HepG2 (cell line): ENCODE measurements at regions not wholly inside any gene's neighbourhood (a gene's known extent, or its start where the extent isn't known, plus 50 kb on each side); places are given as distances from the start of the nearest gene placed in this dataset.

Experiments
- ATAC-seq: fragments of 200-7000 bp; cut with Tn5 transposase; 3 replicates; pipeline ENCODE4 v1.9.1; 2020; ENCODE audit warnings: mild to moderate bottlenecking, moderate library complexity
- BruUV-seq: library from RNA; stranded (reverse); fragments of 400-500 nt; replicated peaks from 2 replicates; lab custom pipeline; 2021; lab: Mats Ljungman, UMichigan
- CTCF ChIA-PET: fragments of 300-600 bp; formaldehyde crosslinking; extraction: SDS; loops from one replicate; lab custom pipeline; 2021; ENCODE audit warnings: low total read pairs, inconsistent platforms, low intra/inter-chr PET ratio; lab: Yijun Ruan, JAX
- POLR2A ChIA-PET: fragments of 350-600 bp; sonication (Branson Sonifier 250); formaldehyde crosslinking; loops from one replicate; lab custom pipeline; 2020; ENCODE audit warnings: antibody characterized with exemption, inconsistent platforms; lab: Yijun Ruan, JAX
- DNase-seq: peaks from one replicate; pipeline ENCODE4 v3.0.0-alpha.2; 2015; ENCODE audit warnings: low spot score
- FAIRE-seq: peaks from 3 replicates; lab custom pipeline; 2011; peaks lifted over from hg19 to GRCh38; lab: Jason Lieb, UNC
- H2AFZ ChIP-seq: one replicate; pipeline ENCODE4 v1.6.1; 2011; ENCODE audit warnings: low read length, inconsistent platforms
- H3K27ac ChIP-seq: fragments of 300-600 bp; 3 replicates; pipeline ENCODE4 v1.8.0; 2011; ENCODE audit warnings: mixed run types, mild to moderate bottlenecking, mixed read lengths, low read length, inconsistent platforms; ENCODE audit not compliant: insufficient read depth; ENCODE audit errors: extremely low read length
- H3K27me3 ChIP-seq, 2 experiments: fragments of 200-600 bp in 1 of 2; 2 replicates in 1 of 2; 3 replicates in 1 of 2; pipeline versions ENCODE4 v1.6.0 to v1.8.0; 2011; ENCODE audit warnings: low read length in 2 of 2, mild to moderate bottlenecking in 2 of 2, moderate library complexity in 2 of 2, inconsistent platforms in 1 of 2; ENCODE audit not compliant: insufficient read depth in 2 of 2, control insufficient read depth in 1 of 2
- H3K36me3 ChIP-seq, 2 experiments: fragments of 200-600 bp in 1 of 2; replicated peaks in 1 of 2; 2 replicates in 1 of 2; 3 replicates in 1 of 2; pipeline versions ENCODE4 v1.5.1 to v1.8.0; 2011; ENCODE audit warnings: low read length in 2 of 2, inconsistent platforms in 1 of 2; ENCODE audit not compliant: insufficient read depth in 2 of 2, control insufficient read depth in 1 of 2
- H3K4me1 ChIP-seq: 2 replicates; pipeline ENCODE4 v1.5.1; 2012; ENCODE audit warnings: low read length, inconsistent platforms; ENCODE audit not compliant: insufficient read depth
- H3K4me2 ChIP-seq: 2 replicates; pipeline ENCODE4 v1.6.0; 2011; ENCODE audit warnings: low read depth, low read length, inconsistent platforms
- H3K4me3 ChIP-seq, 3 experiments: fragments of 200-600 bp in 1 of 3; sonication (generic), shearing (Covaris generic) in 1 of 3; replicated peaks in 1 of 3; 2 replicates each; pipeline ENCODE4 v1.5.1; 2011 to 2016; ENCODE audit warnings: low read length in 3 of 3, inconsistent platforms in 2 of 3, low read depth in 2 of 3, mild to moderate bottlenecking in 2 of 3, control low read depth in 1 of 3, mixed read lengths in 1 of 3; ENCODE audit not compliant: insufficient read depth in 1 of 3
- H3K79me2 ChIP-seq: one replicate; pipeline ENCODE4 v1.6.1; 2011; ENCODE audit warnings: low read length, inconsistent platforms; ENCODE audit not compliant: insufficient read depth
- H3K9ac ChIP-seq: 2 replicates; pipeline ENCODE4 v1.6.0; 2011; ENCODE audit warnings: mild to moderate bottlenecking, low read depth, low read length, inconsistent platforms; ENCODE audit not compliant: insufficient read depth
- H3K9me3 ChIP-seq: 2 replicates; pipeline ENCODE4 v1.5.1; 2012; ENCODE audit warnings: mild to moderate bottlenecking, low read length
- H4K20me1 ChIP-seq: 2 replicates; pipeline ENCODE4 v1.6.0; 2011; ENCODE audit warnings: inconsistent platforms, mild to moderate bottlenecking, low read length, moderate library complexity; ENCODE audit not compliant: insufficient read depth
- KLF15 ChIP-seq: sonication (generic); formaldehyde crosslinking; IDR thresholded peaks from 2 replicates; pipeline ENCODE4 v1.8.1; 2023; ENCODE audit warnings: borderline replicate concordance, mild to moderate bottlenecking, inconsistent platforms, missing genetic modification reagents, mixed read lengths
- KMT2B ChIP-seq: IDR thresholded peaks from 2 replicates; pipeline ENCODE4 v1.6.1; 2016; ENCODE audit warnings: missing genetic modification reagents, missing compliant biosample characterization
- SCMH1 ChIP-seq: sonication (generic); formaldehyde crosslinking; IDR thresholded peaks from 2 replicates; pipeline ENCODE4 v1.9.0; 2021; ENCODE audit warnings: missing genetic modification reagents, mild to moderate bottlenecking, borderline replicate concordance
- TIGD3 ChIP-seq: sonication (generic); formaldehyde crosslinking; IDR thresholded peaks from 2 replicates; pipeline ENCODE4 v1.5.1; 2020; ENCODE audit warnings: mild to moderate bottlenecking, missing genetic modification reagents, borderline replicate concordance
- ZNF317 ChIP-seq: sonication (generic); formaldehyde crosslinking; IDR thresholded peaks from 2 replicates; pipeline ENCODE4 v1.5.0; 2020; ENCODE audit warnings: mild to moderate bottlenecking, missing genetic modification reagents
- ZNF33A ChIP-seq: sonication (generic); formaldehyde crosslinking; IDR thresholded peaks from 2 replicates; pipeline ENCODE4 v1.5.1; 2020; ENCODE audit warnings: missing genetic modification reagents, mild to moderate bottlenecking, moderate library complexity, borderline replicate concordance
- ZNF563 ChIP-seq: sonication (generic); formaldehyde crosslinking; IDR thresholded peaks from 2 replicates; pipeline ENCODE4 v1.8.0; 2022; ENCODE audit warnings: mild to moderate bottlenecking, moderate library complexity, missing genetic modification reagents
- ZNF598 ChIP-seq: sonication (generic); formaldehyde crosslinking; IDR thresholded peaks from 2 replicates; pipeline ENCODE4 v1.5.1; 2020; ENCODE audit warnings: mild to moderate bottlenecking, missing genetic modification reagents, borderline replicate concordance
- ZNF75D ChIP-seq: sonication (generic); formaldehyde crosslinking; IDR thresholded peaks from 2 replicates; pipeline ENCODE4 v1.8.1; 2023; ENCODE audit warnings: missing genetic modification reagents, mild to moderate bottlenecking, borderline replicate concordance
- ZNF775 ChIP-seq: sonication (generic); formaldehyde crosslinking; IDR thresholded peaks from 2 replicates; pipeline ENCODE4 v1.4.0; 2020; ENCODE audit warnings: missing genetic modification reagents, mild to moderate bottlenecking, moderate library complexity, borderline replicate concordance
- ZNF788 ChIP-seq: sonication (generic); formaldehyde crosslinking; IDR thresholded peaks from 2 replicates; pipeline ENCODE4 v1.5.0; 2020; ENCODE audit warnings: mild to moderate bottlenecking, missing genetic modification reagents, borderline replicate concordance
- in situ Hi-C: cut with HindIII; loops from 2 replicates; pipeline ENCODE4 v1.10.0; 2017; ENCODE audit warnings: low pct_unique_long_range_greater_than_20kb; ENCODE audit not compliant: extremely low pct_ligation_motif_present
- intact Hi-C: fragments of 100-400 bp; cut with micrococcal nuclease; formaldehyde crosslinking; loops from one replicate; pipeline ENCODE4 v1.10.0; 2022; ENCODE audit not compliant: unreplicated experiment
- TF ChIP-seq, protein P1 (sequence below), 2 experiments: fragments of 450-650 bp in 1 of 2; sonication (generic) in 1 of 2; formaldehyde crosslinking; IDR thresholded peaks; 2 replicates each; pipeline versions ENCODE4 v1.5.0 to v1.8.0; 2020 to 2022; ENCODE audit warnings: mild to moderate bottlenecking in 1 of 2, missing genetic modification reagents in 1 of 2
- TF ChIP-seq, protein P2 (sequence below): sonication (generic); formaldehyde crosslinking; IDR thresholded peaks from 2 replicates; pipeline ENCODE4 v1.4.0; 2020; ENCODE audit warnings: missing genetic modification reagents

GRCh38 chr10:3579845-3580244, 205.2 kb downstream of the KLF6 start (continued):
- TF ChIP-seq KLF15 (CRISPR knock-in tag): no peak

- Histone ChIP-seq H3K36me3 (no peaks in the 10 kb centered on the region), H3K9ac (no peak overlapping the region), H2AFZ (no peak overlapping the region), H3K79me2 (no peaks in the 10 kb centered on the region), H3K4me3 (no peak overlapping the region), H4K20me1 (no peaks in the 10 kb centered on the region), H3K4me1 (no peaks in the 10 kb centered on the region), H3K27me3 (peaks cover 0 to 2% of the 10 kb centered on the region in 2 experiments; a peak in 1 of 5 replicates), H3K4me2 (no peak overlapping the region), H3K9me3 (no peaks in the 10 kb centered on the region), H3K27ac (no peak overlapping the region)
- intact Hi-C loops (no loop called here), in situ Hi-C loops (no loop called here)
- no peak for TF ChIP-seq ZNF775 (CRISPR knock-in tag)
- TF ChIP-seq, protein P1, sequence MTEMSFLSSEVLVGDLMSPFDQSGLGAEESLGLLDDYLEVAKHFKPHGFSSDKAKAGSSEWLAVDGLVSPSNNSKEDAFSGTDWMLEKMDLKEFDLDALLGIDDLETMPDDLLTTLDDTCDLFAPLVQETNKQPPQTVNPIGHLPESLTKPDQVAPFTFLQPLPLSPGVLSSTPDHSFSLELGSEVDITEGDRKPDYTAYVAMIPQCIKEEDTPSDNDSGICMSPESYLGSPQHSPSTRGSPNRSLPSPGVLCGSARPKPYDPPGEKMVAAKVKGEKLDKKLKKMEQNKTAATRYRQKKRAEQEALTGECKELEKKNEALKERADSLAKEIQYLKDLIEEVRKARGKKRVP (CRISPR knock-in tag; IDR thresholded peaks at IDR 0.05): no peak
- no peak for TF ChIP-seq ZNF598 (CRISPR knock-in tag)
- no peak for TF ChIP-seq SCMH1
- no peak for TF ChIP-seq ZNF75D
- TF ChIP-seq ZNF563 (CRISPR knock-in tag): no peak
- no peak for TF ChIP-seq ZNF33A (CRISPR knock-in tag)
- TF ChIP-seq, protein P2, sequence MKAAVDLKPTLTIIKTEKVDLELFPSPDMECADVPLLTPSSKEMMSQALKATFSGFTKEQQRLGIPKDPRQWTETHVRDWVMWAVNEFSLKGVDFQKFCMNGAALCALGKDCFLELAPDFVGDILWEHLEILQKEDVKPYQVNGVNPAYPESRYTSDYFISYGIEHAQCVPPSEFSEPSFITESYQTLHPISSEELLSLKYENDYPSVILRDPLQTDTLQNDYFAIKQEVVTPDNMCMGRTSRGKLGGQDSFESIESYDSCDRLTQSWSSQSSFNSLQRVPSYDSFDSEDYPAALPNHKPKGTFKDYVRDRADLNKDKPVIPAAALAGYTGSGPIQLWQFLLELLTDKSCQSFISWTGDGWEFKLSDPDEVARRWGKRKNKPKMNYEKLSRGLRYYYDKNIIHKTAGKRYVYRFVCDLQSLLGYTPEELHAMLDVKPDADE: no peak
- TF ChIP-seq KMT2B (CRISPR knock-in tag): no peak
- no peak for TF ChIP-seq TIGD3 (CRISPR knock-in tag)
- TF ChIP-seq ZNF788 (CRISPR knock-in tag): no peak
- TF ChIP-seq ZNF317 (CRISPR knock-in tag): no peak
- DNase-seq (no peak), ATAC-seq (no peak), FAIRE-seq (no peak)
- ChIA-PET CTCF (no interaction called here), POLR2A (no interaction called here)
- BruUV-seq: no TSS peak
Observed at GRCh38 chr10:3578682-3579081, 206.3 kb downstream of the KLF6 start.
